Common myeloid progenitor, CD34-positive (primary cell): ENCODE measurements at regions not wholly inside any gene's neighbourhood (a gene's known extent, or its start where the extent isn't known, plus 50 kb on each side); places are given as distances from the start of the nearest gene placed in this dataset.
A peak's percentile ranks its signal among the peaks of the same experiment; 100 is the strongest.

ENCODE experiments used
- CTCF ChIA-PET: fragments of 350-600 bp; sonication (Branson Sonifier 250); formaldehyde crosslinking; loops from one replicate; lab custom pipeline; 2021; ENCODE audit warnings: antibody characterized with exemption; lab: Charles Lee
- POLR2A ChIA-PET: fragments of 350-600 bp; sonication (Branson Sonifier 250); formaldehyde crosslinking; loops from one replicate; lab custom pipeline; 2021; ENCODE audit warnings: antibody characterized with exemption; lab: Charles Lee
- DNase-seq, 3 donors: peaks; one replicate each; pipeline versions ENCODE4 v3.0.0 to v3.0.0-alpha.2; 2013
- H3K27ac ChIP-seq, 2 experiments: 1 replicate in 1 of 2; 2 replicates in 1 of 2; pipeline ENCODE4 v1.7.0; 2013; ENCODE audit warnings: inconsistent platforms in 2 of 2, low read length in 2 of 2, mild to moderate bottlenecking in 2 of 2, low read depth in 1 of 2, moderate library complexity in 1 of 2; ENCODE audit not compliant: severe bottlenecking in 2 of 2, insufficient read depth in 1 of 2, poor library complexity in 1 of 2
- H3K27me3 ChIP-seq, 5 experiments: replicated peaks in 2 of 5; 1 replicate in 3 of 5; 2 replicates in 2 of 5; pipeline versions ENCODE4 v1.6.1 to v1.7.0; 2013; ENCODE audit warnings: low read length in 4 of 5, mild to moderate bottlenecking in 2 of 5, moderate library complexity in 2 of 5, inconsistent platforms in 1 of 5; ENCODE audit not compliant: insufficient read depth in 5 of 5, control insufficient read depth in 4 of 5
- H3K36me3 ChIP-seq, 4 experiments: 1 replicate in 2 of 4; 2 replicates in 2 of 4; pipeline versions ENCODE4 v1.6.1 to v1.7.0; 2013; ENCODE audit warnings: low read length in 3 of 4, control low read depth in 1 of 4, mild to moderate bottlenecking in 1 of 4; ENCODE audit not compliant: control insufficient read depth in 4 of 4, insufficient read depth in 4 of 4
- H3K4me1 ChIP-seq, 4 experiments: 1 replicate in 3 of 4; 2 replicates in 1 of 4; pipeline versions ENCODE4 v1.6.1 to v1.7.1; 2013; ENCODE audit warnings: low read length in 3 of 4, mild to moderate bottlenecking in 3 of 4, control low read depth in 1 of 4, inconsistent platforms in 1 of 4, moderate library complexity in 1 of 4; ENCODE audit not compliant: control insufficient read depth in 4 of 4, insufficient read depth in 4 of 4; ENCODE audit errors: control extremely low read depth in 1 of 4
- H3K4me3 ChIP-seq, 7 experiments: 1 replicate in 4 of 7; 2 replicates in 3 of 7; pipeline versions ENCODE4 v1.5.1 to v1.7.0; 2013; ENCODE audit warnings: mild to moderate bottlenecking in 7 of 7, low read length in 6 of 7, moderate library complexity in 6 of 7, inconsistent platforms in 2 of 7, low read depth in 2 of 7, control low read depth in 1 of 7; ENCODE audit not compliant: insufficient read depth in 4 of 7, control insufficient read depth in 1 of 7; ENCODE audit errors: extremely low read depth in 1 of 7
- H3K9me3 ChIP-seq, 5 experiments: 1 replicate in 4 of 5; 2 replicates in 1 of 5; pipeline versions ENCODE4 v1.6.1 to v1.7.1; 2013; ENCODE audit warnings: low read length in 4 of 5, mild to moderate bottlenecking in 2 of 5, inconsistent platforms in 1 of 5, low read depth in 1 of 5, moderate library complexity in 1 of 5; ENCODE audit not compliant: control insufficient read depth in 4 of 5, insufficient read depth in 2 of 5; ENCODE audit errors: control extremely low read depth in 1 of 5
- WGBS: methylation state at CpG from one replicate; pipeline ENCODE4 v1.1.5; 2013; ENCODE audit not compliant: insufficient coverage; 5-methylcytosine and 5-hydroxymethylcytosine counted together

DNA sequence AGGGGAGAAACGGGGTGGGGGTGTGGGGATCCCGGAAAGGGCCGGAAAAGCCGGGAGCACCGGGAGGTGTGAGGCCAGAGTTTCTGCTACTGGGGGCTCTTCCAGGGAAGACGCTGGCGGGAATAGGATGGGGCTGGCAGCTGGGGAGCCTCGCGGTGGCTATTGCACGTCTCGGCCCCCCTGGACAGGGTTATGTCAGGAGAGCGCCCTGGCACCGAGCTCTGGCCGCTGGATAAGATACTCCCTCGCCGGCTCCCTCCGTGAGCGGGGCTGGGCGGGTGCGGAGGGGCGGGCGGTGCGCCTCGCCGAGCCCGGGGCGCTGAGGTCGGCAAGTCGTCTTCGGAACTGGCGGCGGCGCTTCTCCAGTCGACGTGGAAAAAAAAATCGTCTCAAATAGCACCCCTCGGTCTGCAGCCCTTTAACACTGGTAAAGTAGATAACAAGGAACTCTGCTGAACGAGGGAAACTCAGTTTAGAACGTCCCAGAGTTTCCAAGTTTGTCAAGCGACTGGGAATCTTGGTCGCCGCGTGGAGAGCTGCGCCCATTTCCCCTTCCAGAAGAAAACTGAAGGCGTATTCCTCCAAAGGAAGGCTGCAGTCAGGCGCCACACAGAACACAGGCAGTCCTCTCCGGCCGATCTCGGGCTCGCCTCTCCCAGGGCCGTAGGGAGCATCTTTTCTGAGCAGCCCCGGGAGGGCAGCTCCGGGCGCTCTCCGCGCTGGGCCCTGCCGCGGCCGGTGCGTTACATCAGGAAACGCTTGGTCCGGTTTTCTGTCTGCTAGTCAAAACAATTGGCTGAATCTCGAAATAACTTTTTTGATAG lies 115.1 kb downstream of the KCNRG start:
- H3K9me3 ChIP-seq = peaks cover 0 to 6% (median 0%) of the 10 kb centered on the region in 5 experiments
- peaks cover 15 to 67% (median 54%) of the 10 kb centered on the region in 4 experiments for H3K4me1 ChIP-seq
- ChIA-PET POLR2A (interaction anchor here (1.0 kb wide), 1 partner anchor 48 kb away, joined by 5 read pairs; no protein-coding TSS in a partner anchor), CTCF (interaction anchor here (1.0 to 8.7 kb wide), 3 partner anchors 48 to 924 kb away, joined by 3 to 112 read pairs (median 3); partner anchors contain the start of gene SPRYD7)
- WGBS = under 1% methylated on average over 63 of the region's 63 CpGs
- H3K36me3 ChIP-seq = no peaks in the 10 kb centered on the region
- peak overlapping the region; percentile 18 to 78 (median 61) for H3K4me3 ChIP-seq
- DNase-seq = peak in 2 of 3 donors; percentile 54 to 67
- H3K27me3 ChIP-seq = peaks cover 25 to 70% (median 43%) of the 10 kb centered on the region in 5 experiments
- no peak overlapping the region for H3K27ac ChIP-seq

DNA sequence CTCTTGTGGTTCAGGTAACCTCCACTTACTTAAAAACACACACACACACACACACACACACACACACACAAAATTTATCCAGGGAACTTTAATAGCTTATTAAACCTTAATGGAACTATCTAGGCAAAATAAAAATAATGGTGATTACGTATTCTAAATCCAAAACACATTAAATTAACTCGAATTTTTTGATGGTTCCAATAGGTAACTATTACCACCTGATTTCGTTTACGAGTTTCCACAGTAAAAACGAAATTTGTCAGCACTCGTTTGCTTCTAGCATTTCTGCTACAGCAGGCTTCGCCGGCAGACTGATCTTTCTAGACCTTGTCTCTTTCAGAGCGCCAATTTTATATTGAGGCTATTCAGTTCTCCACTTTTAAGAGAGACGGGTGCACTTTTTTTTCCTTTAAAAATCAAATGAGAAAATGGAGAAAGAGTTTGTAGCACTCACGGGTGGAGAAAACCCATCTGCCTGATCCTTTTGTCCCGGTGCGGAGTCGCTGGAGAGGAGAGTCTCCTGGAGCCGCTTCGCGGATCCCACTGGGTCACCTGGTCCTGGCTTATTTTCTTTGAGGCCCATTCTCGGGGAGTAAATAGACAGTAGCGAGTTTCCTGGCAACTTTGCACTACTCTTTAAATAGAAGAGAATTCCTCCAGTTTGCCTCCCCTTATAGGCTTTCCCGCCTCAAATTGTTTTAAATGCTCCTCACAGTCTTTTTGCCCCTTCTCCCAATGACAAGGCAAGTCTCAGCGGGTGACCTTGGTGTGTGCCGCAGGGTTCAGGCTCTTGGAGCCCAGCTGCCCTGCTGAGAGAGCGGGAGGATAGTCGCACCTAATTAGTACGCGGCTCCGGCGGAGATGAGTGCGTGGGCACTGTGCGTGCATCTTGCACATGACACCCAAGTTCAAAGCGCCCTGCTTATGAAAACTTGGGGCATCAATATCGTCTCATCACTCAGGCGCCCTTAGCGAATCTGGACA lies 117.0 kb downstream of the KCNRG start:
- Histone ChIP-seq H3K4me1 (peaks cover 9 to 51% (median 38%) of the 10 kb centered on the region in 4 experiments), H3K4me3 (peak overlapping the region in 5 of 7 experiments; percentile 22 to 54 (median 45)), H3K9me3 (peaks cover 0 to 6% (median 0%) of the 10 kb centered on the region in 5 experiments), H3K27me3 (peaks cover 25 to 74% (median 45%) of the 10 kb centered on the region in 5 experiments), H3K27ac (no peak overlapping the region), H3K36me3 (no peaks in the 10 kb centered on the region)
- POLR2A ChIA-PET = no interaction called here
- 7% methylated on average over 29 of the region's 34 CpGs for WGBS
- peak in 2 of 3 donors; percentile 51 to 59 for DNase-seq
- CTCF ChIA-PET = interaction anchor here (0.6 kb wide), 1 partner anchor 9 kb away, joined by 4 read pairs; no protein-coding TSS in a partner anchor

DNA sequence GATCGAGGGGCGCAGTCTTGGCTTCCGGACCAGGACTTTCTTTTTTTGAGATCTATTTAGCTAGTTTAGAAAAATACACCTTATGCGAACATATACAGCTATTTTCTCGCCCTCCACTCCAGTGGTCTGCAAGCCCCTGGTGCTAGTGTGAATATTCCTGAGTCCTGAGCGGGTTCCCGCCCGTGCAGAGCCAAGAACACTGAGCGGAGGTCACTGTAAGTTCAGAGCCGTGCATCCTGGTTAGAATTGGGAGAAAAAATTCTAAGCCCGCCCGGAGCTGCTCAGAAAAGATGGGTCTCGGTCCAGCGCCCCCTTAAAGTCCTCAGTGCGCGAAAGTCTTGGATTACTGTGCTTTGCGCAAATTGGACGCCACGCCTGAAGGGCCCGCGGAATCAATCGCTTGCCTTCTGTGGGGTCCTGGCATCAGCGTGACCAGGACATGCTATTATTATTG lies 117.7 kb downstream of the KCNRG start:
- Histone ChIP-seq H3K36me3 (no peaks in the 10 kb centered on the region), H3K4me3 (peak overlapping the region in 5 of 7 experiments; percentile 22 to 54 (median 45)), H3K9me3 (peaks cover 0 to 6% (median 0%) of the 10 kb centered on the region in 5 experiments), H3K4me1 (peaks cover 9 to 44% (median 34%) of the 10 kb centered on the region in 4 experiments), H3K27me3 (peaks cover 25 to 74% (median 45%) of the 10 kb centered on the region in 5 experiments), H3K27ac (no peak overlapping the region)
- CTCF ChIA-PET = interaction anchor here (0.6 kb wide), 1 partner anchor 9 kb away, joined by 4 read pairs; no protein-coding TSS in a partner anchor
- no peak for DNase-seq
- 7% methylated on average over 21 of the region's 23 CpGs for WGBS
- POLR2A ChIA-PET = no interaction called here

- peak overlapping the region in 3 of 7 experiments; percentile 13 to 54 (median 29) for H3K4me3 ChIP-seq
- CTCF ChIA-PET = no interaction called here
These were observed 118.2 kb downstream of the KCNRG start for GRCh38 chr13:50133358-50133953.

DNA sequence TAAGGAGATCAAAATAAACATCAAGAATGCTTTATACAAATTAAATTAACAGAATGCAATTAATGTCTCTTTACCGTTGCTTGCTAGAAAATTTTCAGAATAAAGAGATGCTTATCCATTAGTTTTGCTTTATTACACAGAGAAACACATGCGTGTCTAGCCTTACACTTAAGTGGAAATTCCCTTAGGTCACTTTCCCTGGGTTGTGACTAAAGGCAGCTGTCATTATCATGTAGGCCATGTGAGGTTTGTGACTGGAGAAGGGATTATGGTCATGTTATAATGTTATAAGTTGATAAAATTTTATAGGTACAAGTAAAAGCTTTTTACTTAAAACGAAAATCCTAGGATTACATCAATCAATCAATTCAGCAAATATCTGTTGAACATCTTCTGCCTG lies 121.0 kb downstream of the KCNRG start:
- Histone ChIP-seq H3K27me3 (peaks cover 17 to 44% (median 26%) of the 10 kb centered on the region in 5 experiments), H3K4me1 (peaks cover 5 to 20% (median 17%) of the 10 kb centered on the region in 4 experiments), H3K27ac (no peak overlapping the region), H3K9me3 (peaks cover 0 to 6% (median 0%) of the 10 kb centered on the region in 5 experiments), H3K4me3 (no peak overlapping the region), H3K36me3 (no peaks in the 10 kb centered on the region)
- POLR2A ChIA-PET = interaction anchor here (1.5 kb wide), 1 partner anchor 12 kb away, joined by 3 read pairs; no protein-coding TSS in a partner anchor
- WGBS = 100% methylated on average over 1 of the region's 3 CpGs
- CTCF ChIA-PET = interaction anchor here (0.8 to 2.5 kb wide), 4 partner anchors 9 to 776 kb away, joined by 3 to 7 read pairs (median 4); no protein-coding TSS in a partner anchor
- no peak for DNase-seq

More at GRCh38 chr13:50133358-50133953, 118.2 kb downstream of the KCNRG start:
- no peak for DNase-seq
- no peaks in the 10 kb centered on the region for H3K36me3 ChIP-seq
- H3K27me3 ChIP-seq = peaks cover 25 to 72% (median 45%) of the 10 kb centered on the region in 5 experiments
- H3K4me1 ChIP-seq = peaks cover 9 to 41% (median 33%) of the 10 kb centered on the region in 4 experiments
- no peak overlapping the region for H3K27ac ChIP-seq
- peaks cover 0 to 6% (median 0%) of the 10 kb centered on the region in 5 experiments for H3K9me3 ChIP-seq
- WGBS = 45% methylated on average over 47 of the region's 48 CpGs
- POLR2A ChIA-PET = no interaction called here

GRCh38 chr13:50136678-50137077 lies 121.4 kb downstream of the KCNRG start:
- no peak overlapping the region for H3K4me3 ChIP-seq
- H3K4me1 ChIP-seq = peaks cover 5 to 18% (median 17%) of the 10 kb centered on the region in 4 experiments
- DNase-seq = no peak
- CTCF ChIA-PET = interaction anchor here (0.8 to 2.5 kb wide), 4 partner anchors 10 to 775 kb away, joined by 3 to 7 read pairs (median 4); no protein-coding TSS in a partner anchor
- H3K27me3 ChIP-seq = peaks cover 15 to 40% (median 23%) of the 10 kb centered on the region in 5 experiments
- POLR2A ChIA-PET = interaction anchor here (0.5 to 1.5 kb wide), 2 partner anchors 10 to 13 kb away, joined by 3 read pairs; no protein-coding TSS in a partner anchor
- H3K36me3 ChIP-seq = no peaks in the 10 kb centered on the region
- 100% methylated on average over 3 of the region's 3 CpGs for WGBS
- H3K9me3 ChIP-seq = peaks cover 0 to 6% (median 0%) of the 10 kb centered on the region in 5 experiments
- H3K27ac ChIP-seq = no peak overlapping the region
